Osteoblast (primary cell): ENCODE measurements at regions not wholly inside any gene's neighbourhood (a gene's known extent, or its start where the extent isn't known, plus 50 kb on each side); places are given as distances from the start of the nearest gene placed in this dataset.

Experiments used
- DNase-seq: peaks from one replicate; pipeline ENCODE4 v3.0.0; 2011; ENCODE audit warnings: low spot score, mixed read lengths; ENCODE audit not compliant: insufficient read length; ENCODE audit errors: missing footprints
- H2AFZ ChIP-seq: 2 replicates; pipeline ENCODE4 v1.6.0; 2011; ENCODE audit warnings: mild to moderate bottlenecking, low read length
- H3K27ac ChIP-seq: 2 replicates; pipeline ENCODE4 v1.5.1; 2011; ENCODE audit warnings: mild to moderate bottlenecking, low read depth, low read length, moderate library complexity
- H3K27me3 ChIP-seq: 2 replicates; pipeline ENCODE4 v1.6.0; 2012; ENCODE audit warnings: mild to moderate bottlenecking, control low read depth, inconsistent platforms, low read length, moderate library complexity; ENCODE audit not compliant: insufficient read depth
- H3K36me3 ChIP-seq: 2 replicates; pipeline ENCODE4 v1.5.1; 2011; ENCODE audit warnings: mild to moderate bottlenecking, low read length, control low read depth, moderate library complexity; ENCODE audit not compliant: insufficient read depth
- H3K4me1 ChIP-seq: 2 replicates; pipeline ENCODE4 v1.5.1; 2011; ENCODE audit warnings: mild to moderate bottlenecking, low read length, control low read depth, moderate library complexity; ENCODE audit not compliant: insufficient read depth
- H3K4me2 ChIP-seq: 2 replicates; pipeline ENCODE4 v1.6.0; 2011; ENCODE audit warnings: mild to moderate bottlenecking, low read length; ENCODE audit not compliant: insufficient read depth
- H3K4me3 ChIP-seq: fragments of 200-600 bp; sonication (generic); 3 replicates; pipeline ENCODE4 v1.5.1; 2012; ENCODE audit warnings: mild to moderate bottlenecking, low read length, inconsistent platforms; ENCODE audit not compliant: insufficient read depth
- H3K79me2 ChIP-seq: 2 replicates; pipeline ENCODE4 v1.6.0; 2012; ENCODE audit warnings: mild to moderate bottlenecking, low read length, control low read depth, inconsistent platforms; ENCODE audit not compliant: insufficient read depth
- H3K9me3 ChIP-seq: 2 replicates; pipeline ENCODE4 v1.5.1; 2011; ENCODE audit warnings: low read depth, low read length, control low read depth
- H4K20me1 ChIP-seq: 2 replicates; pipeline ENCODE4 v1.6.0; 2012; ENCODE audit warnings: mild to moderate bottlenecking, low read length, control low read depth; ENCODE audit not compliant: insufficient read depth
- TF ChIP-seq, protein P1 (sequence below): IDR thresholded peaks from 2 replicates; pipeline ENCODE4 v1.5.1; 2011; ENCODE audit warnings: mild to moderate bottlenecking, low read depth, low read length, moderate library complexity; ENCODE audit errors: extremely low read depth

DNA sequence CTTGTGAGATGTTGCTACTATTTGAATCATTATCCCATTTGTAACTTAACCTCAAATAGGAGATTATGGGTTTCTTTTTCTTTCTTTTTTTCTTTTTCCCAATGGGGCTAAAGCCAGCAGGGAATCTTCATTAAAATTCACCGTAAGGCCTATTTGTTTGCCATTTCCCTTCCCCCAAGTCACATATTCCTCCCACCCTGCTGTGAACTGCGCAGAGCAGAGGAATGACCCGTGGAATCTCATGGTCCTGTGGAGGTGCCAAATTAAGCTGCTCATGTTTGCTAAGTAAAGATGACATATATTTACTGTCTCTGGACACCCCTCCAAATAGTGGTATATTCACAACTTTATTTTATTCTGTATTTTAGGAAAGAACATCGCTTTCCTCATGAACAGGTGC is 699.3 kb downstream of the RNF144B start:
- H3K4me3 ChIP-seq = no peak overlapping the region
- H3K27me3 ChIP-seq = no peaks in the 10 kb centered on the region
- H4K20me1 ChIP-seq = no peaks in the 10 kb centered on the region
- no peaks in the 10 kb centered on the region for H3K4me1 ChIP-seq
- TF ChIP-seq, protein P1, sequence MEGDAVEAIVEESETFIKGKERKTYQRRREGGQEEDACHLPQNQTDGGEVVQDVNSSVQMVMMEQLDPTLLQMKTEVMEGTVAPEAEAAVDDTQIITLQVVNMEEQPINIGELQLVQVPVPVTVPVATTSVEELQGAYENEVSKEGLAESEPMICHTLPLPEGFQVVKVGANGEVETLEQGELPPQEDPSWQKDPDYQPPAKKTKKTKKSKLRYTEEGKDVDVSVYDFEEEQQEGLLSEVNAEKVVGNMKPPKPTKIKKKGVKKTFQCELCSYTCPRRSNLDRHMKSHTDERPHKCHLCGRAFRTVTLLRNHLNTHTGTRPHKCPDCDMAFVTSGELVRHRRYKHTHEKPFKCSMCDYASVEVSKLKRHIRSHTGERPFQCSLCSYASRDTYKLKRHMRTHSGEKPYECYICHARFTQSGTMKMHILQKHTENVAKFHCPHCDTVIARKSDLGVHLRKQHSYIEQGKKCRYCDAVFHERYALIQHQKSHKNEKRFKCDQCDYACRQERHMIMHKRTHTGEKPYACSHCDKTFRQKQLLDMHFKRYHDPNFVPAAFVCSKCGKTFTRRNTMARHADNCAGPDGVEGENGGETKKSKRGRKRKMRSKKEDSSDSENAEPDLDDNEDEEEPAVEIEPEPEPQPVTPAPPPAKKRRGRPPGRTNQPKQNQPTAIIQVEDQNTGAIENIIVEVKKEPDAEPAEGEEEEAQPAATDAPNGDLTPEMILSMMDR = no peak
- no peak for DNase-seq
- no peak overlapping the region for H3K4me2 ChIP-seq
- no peak overlapping the region for H3K27ac ChIP-seq
- no peaks in the 10 kb centered on the region for H3K79me2 ChIP-seq
- H3K9me3 ChIP-seq = no peaks in the 10 kb centered on the region
- no peaks in the 10 kb centered on the region for H3K36me3 ChIP-seq
- no peak overlapping the region for H2AFZ ChIP-seq

DNA sequence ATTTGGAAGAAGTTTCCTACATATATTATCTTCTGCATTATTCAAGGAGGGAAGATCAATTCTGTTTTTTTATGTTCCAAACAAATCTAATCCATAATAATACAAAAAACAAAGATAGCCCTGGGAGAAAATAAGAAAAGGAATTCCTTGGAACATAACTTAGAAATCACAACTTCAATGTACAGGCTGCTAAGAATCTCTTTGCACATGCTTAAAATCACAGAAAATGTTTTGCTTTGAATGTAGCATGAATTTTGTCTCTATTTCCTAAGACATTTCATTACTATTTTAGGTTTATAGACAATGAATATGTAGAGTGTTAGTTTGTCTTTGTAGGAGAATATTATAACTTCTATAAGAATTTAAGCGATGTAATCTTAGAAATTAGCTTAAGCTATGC is 700.1 kb downstream of the RNF144B start:
- Histone ChIP-seq H3K36me3 (no peaks in the 10 kb centered on the region), H2AFZ (no peak overlapping the region), H3K27ac (no peak overlapping the region), H3K4me2 (no peak overlapping the region), H3K79me2 (no peaks in the 10 kb centered on the region), H3K27me3 (no peaks in the 10 kb centered on the region), H3K4me1 (no peaks in the 10 kb centered on the region), H3K9me3 (no peaks in the 10 kb centered on the region), H4K20me1 (no peaks in the 10 kb centered on the region), H3K4me3 (no peak overlapping the region)
- TF ChIP-seq, protein P1 = no peak
- no peak for DNase-seq

GRCh38 chr6:19087897-19088296 is 700.7 kb downstream of the RNF144B start:
- H3K9me3 ChIP-seq = no peaks in the 10 kb centered on the region
- H2AFZ ChIP-seq = no peak overlapping the region
- H3K4me3 ChIP-seq = no peak overlapping the region
- TF ChIP-seq, protein P1 = no peak
- H3K4me1 ChIP-seq = no peaks in the 10 kb centered on the region
- H3K79me2 ChIP-seq = no peaks in the 10 kb centered on the region
- no peak overlapping the region for H3K4me2 ChIP-seq
- H3K27me3 ChIP-seq = no peaks in the 10 kb centered on the region
- DNase-seq = no peak
- H3K27ac ChIP-seq = no peak overlapping the region
- no peaks in the 10 kb centered on the region for H3K36me3 ChIP-seq
- H4K20me1 ChIP-seq = no peaks in the 10 kb centered on the region

DNA sequence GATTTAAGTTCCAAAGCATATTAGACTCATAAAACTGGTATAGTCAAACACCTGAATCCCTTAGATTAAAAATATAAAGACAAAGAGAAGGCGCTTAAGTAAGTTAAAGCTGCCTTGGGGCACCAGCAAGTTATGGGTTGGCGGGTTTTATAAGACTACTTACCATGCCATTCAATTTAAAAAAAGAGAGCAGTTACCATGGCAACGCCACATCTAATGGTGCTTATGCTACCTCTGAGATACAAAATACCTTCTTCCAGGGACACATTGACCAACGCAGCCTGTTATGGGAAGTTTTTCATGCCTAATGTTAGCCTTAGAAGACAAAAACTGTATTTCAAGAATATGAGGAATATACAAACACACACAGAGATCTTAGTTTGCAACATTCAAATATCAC is 713.6 kb downstream of the RNF144B start:
- Histone ChIP-seq H2AFZ (no peak overlapping the region), H3K9me3 (no peaks in the 10 kb centered on the region), H3K4me3 (no peak overlapping the region), H3K4me1 (no peaks in the 10 kb centered on the region), H3K27me3 (no peaks in the 10 kb centered on the region), H3K36me3 (no peaks in the 10 kb centered on the region), H3K79me2 (no peaks in the 10 kb centered on the region), H3K27ac (no peak overlapping the region), H4K20me1 (no peaks in the 10 kb centered on the region), H3K4me2 (no peak overlapping the region)
- TF ChIP-seq, protein P1 = no peak
- DNase-seq = no peak
